GM12875 (cell line): ENCODE measurements at regions not wholly inside any gene's neighbourhood (a gene's known extent, or its start where the extent isn't known, plus 50 kb on each side); places are given as distances from the start of the nearest gene placed in this dataset.

Experiments used
- H3K4me3 ChIP-seq: one replicate; pipeline ENCODE4 v1.5.1; 2011; ENCODE audit warnings: low read depth, low read length, control low read depth
- CTCF ChIP-seq: IDR thresholded peaks from 2 replicates; pipeline ENCODE4 v1.5.1; 2011; ENCODE audit warnings: low read depth, mild to moderate bottlenecking, control low read depth, inconsistent platforms, low read length, moderate library complexity, borderline replicate concordance; ENCODE audit not compliant: insufficient read depth

- no peak for TF ChIP-seq CTCF
- no peak overlapping the region for H3K4me3 ChIP-seq
Measured at GRCh38 chr10:5268743-5269142, 72.1 kb downstream of the AKR1C4 start.

GRCh38 chr10:5269791-5270190 lies 73.2 kb downstream of the AKR1C4 start:
- TF ChIP-seq CTCF = no peak

DNA sequence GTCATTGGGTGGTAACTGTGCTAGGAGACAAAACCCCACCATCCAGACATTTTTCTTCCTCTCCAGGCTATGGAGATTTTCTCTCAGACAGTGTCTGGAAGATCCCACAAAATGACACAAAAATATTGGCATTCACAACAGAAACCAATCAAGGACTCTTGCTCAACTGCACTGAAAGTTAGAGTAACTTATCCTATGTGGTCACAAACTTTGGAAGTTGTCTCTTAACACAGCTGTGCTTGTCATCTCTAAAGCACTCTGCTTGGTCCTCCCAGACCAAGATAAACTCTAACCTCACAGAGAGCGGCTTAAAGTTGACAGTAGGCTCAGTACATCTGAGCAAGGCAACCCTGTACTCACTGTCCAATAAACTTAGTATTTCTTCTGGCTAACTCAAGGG lies 74.9 kb downstream of the AKR1C4 start:
- no peak overlapping the region for H3K4me3 ChIP-seq
- no peak for TF ChIP-seq CTCF

More at GRCh38 chr10:5269791-5270190, 73.2 kb downstream of the AKR1C4 start:
- no peak overlapping the region for H3K4me3 ChIP-seq

- H3K4me3 ChIP-seq = no peak overlapping the region
- no peak for TF ChIP-seq CTCF
Measured at GRCh38 chr10:5272065-5272803, 75.6 kb downstream of the AKR1C4 start.

- no peak for TF ChIP-seq CTCF
- no peak overlapping the region for H3K4me3 ChIP-seq
Measured at GRCh38 chr10:5274795-5275194, 78.2 kb downstream of the AKR1C4 start.

DNA sequence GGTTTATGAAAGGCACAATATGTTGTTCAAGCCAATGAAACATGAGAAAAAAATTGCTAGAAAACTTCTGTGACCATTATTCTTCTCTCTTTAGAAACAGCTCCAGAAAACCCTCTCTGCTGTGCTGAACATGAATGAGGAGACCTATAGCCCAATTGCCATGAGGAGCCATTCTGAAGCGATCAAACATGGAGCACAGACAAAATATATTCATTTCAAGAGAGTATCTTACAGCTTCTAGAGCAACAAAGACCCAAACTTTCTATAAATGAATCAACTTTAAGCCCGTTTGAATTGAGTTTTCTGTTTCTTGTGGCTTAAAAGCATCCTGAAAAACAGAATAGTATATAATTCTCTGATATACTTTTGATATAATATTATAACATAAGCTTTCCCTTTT lies 83.4 kb upstream of the UCN3 start:
- TF ChIP-seq CTCF = no peak
- no peak overlapping the region for H3K4me3 ChIP-seq

- no peak overlapping the region for H3K4me3 ChIP-seq
- no peak for TF ChIP-seq CTCF
Measured at GRCh38 chr10:5282137-5282536, 82.6 kb upstream of the UCN3 start.
